Breast epithelium (tissue), 4 donors: ENCODE measurements at regions not wholly inside any gene's neighbourhood (a gene's known extent, or its start where the extent isn't known, plus 50 kb on each side); places are given as distances from the start of the nearest gene placed in this dataset.

Experiments used
- DNase-seq, 2 donors: peaks; one replicate each; pipeline ENCODE4 v3.0.0-alpha.2; 2019; ENCODE audit warnings: low spot score in 2 of 2
- H3K27ac ChIP-seq, 2 donors: fragments of 200-600 bp; sonication (generic) in 1 of 2; one replicate each; pipeline ENCODE4 v1.5.1; 2016 to 2019; ENCODE audit warnings: mild to moderate bottlenecking in 1 of 2
- H3K27me3 ChIP-seq, 2 donors: fragments of 200-600 bp; sonication (generic) in 1 of 2; one replicate each; pipeline versions ENCODE4 v1.5.1 to v1.6.0; 2017 to 2019; ENCODE audit warnings: control low read depth in 1 of 2, mild to moderate bottlenecking in 1 of 2
- H3K36me3 ChIP-seq: fragments of 200-600 bp; one replicate; pipeline ENCODE4 v1.5.1; 2019
- H3K4me1 ChIP-seq, 2 donors: fragments of 200-600 bp; sonication (generic); one replicate each; pipeline ENCODE4 v1.5.1; 2016 to 2019; ENCODE audit warnings: control low read depth in 1 of 2
- H3K4me3 ChIP-seq, 3 donors: fragments of 200-600 bp; sonication (generic); 1 replicate in 2 of 3; 2 replicates in 1 of 3; pipeline ENCODE4 v1.5.1; 2016 to 2019; ENCODE audit warnings: mild to moderate bottlenecking in 3 of 3, moderate library complexity in 2 of 3
- H3K9me3 ChIP-seq, 2 donors: fragments of 200-600 bp; sonication (generic) in 1 of 2; one replicate each; pipeline ENCODE4 v1.5.1; 2016 to 2019; ENCODE audit warnings: control low read depth in 1 of 2
- POLR2A ChIP-seq: fragments of 450-650 bp; IDR thresholded peaks from one replicate; pipeline ENCODE4 v1.6.1; 2016; ENCODE audit warnings: antibody characterized with exemption, mild to moderate bottlenecking, moderate library complexity
- POLR2AphosphoS5 ChIP-seq, 3 donors: sonication (generic); formaldehyde crosslinking; IDR thresholded peaks; one replicate each; pipeline ENCODE4 v1.6.1; 2017; ENCODE audit warnings: antibody characterized with exemption in 3 of 3
- intact Hi-C: fragments of 100-400 bp; cut with DNase I; formaldehyde crosslinking; loops from one replicate; pipeline ENCODE4 v1.15.1; 2023; ENCODE audit warnings: low total_unique reads
- TF ChIP-seq, protein P1 (sequence below), 3 donors: fragments of 450-650 bp; IDR thresholded peaks; one replicate each; pipeline ENCODE4 v1.5.1; 2016 to 2017; ENCODE audit warnings: antibody characterized with exemption in 3 of 3, mild to moderate bottlenecking in 3 of 3, moderate library complexity in 3 of 3

DNA sequence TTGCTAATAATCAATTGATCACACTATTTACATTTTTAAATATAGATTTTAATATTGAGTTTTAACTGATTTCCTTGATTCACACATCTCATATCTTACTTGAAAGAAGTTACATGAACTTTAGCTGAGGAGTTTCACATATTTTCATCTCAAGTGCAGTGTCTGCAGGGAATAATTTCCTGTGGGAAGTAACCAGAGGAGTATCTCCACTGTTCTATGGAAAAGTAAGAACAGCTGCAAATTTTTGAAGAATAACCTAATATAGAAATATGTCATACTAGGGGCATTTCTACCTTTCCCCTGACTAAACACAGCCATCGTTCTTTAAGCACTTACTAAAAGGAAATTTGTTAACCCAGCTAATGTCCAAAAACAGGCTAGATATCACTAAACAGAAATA lies 546.4 kb downstream of the EFNA5 start:
- Histone ChIP-seq H3K4me3 (no peak overlapping the region), H3K27me3 (no peaks in the 10 kb centered on the region), H3K36me3 (no peaks in the 10 kb centered on the region), H3K27ac (no peak overlapping the region), H3K9me3 (no peaks in the 10 kb centered on the region), H3K4me1 (no peaks in the 10 kb centered on the region)
- intact Hi-C loops, result no loop called here
- TF ChIP-seq, protein P1, sequence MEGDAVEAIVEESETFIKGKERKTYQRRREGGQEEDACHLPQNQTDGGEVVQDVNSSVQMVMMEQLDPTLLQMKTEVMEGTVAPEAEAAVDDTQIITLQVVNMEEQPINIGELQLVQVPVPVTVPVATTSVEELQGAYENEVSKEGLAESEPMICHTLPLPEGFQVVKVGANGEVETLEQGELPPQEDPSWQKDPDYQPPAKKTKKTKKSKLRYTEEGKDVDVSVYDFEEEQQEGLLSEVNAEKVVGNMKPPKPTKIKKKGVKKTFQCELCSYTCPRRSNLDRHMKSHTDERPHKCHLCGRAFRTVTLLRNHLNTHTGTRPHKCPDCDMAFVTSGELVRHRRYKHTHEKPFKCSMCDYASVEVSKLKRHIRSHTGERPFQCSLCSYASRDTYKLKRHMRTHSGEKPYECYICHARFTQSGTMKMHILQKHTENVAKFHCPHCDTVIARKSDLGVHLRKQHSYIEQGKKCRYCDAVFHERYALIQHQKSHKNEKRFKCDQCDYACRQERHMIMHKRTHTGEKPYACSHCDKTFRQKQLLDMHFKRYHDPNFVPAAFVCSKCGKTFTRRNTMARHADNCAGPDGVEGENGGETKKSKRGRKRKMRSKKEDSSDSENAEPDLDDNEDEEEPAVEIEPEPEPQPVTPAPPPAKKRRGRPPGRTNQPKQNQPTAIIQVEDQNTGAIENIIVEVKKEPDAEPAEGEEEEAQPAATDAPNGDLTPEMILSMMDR (IDR thresholded peaks at IDR 0.05), result no peak
- TF ChIP-seq POLR2AphosphoS5 (IDR thresholded peaks at IDR 0.05), result no peak
- no peak for TF ChIP-seq POLR2A
- no peak for DNase-seq

DNA sequence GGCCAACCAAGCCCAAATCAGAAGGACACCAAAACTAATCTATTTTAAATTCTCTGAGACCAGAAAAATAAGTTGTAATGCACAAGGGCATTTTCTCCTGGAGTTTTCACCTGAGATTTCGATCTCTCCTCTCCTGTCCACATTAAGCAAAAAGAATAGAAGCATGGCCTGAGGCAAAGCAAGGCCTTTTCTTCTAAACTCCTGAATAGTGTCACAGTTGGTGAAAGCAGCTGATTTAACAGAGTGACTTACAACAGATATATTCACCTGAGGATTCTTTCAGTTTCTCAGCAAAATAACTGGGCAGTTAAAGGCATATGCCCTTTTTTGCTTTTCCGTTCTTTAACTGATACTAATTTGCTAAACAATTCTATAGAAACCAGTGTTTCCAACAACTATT lies 547.7 kb downstream of the EFNA5 start:
- H3K36me3 ChIP-seq, result no peaks in the 10 kb centered on the region
- H3K27me3 ChIP-seq, result no peaks in the 10 kb centered on the region
- TF ChIP-seq, protein P1 (IDR thresholded peaks at IDR 0.05), result no peak
- TF ChIP-seq POLR2A (no peak), POLR2AphosphoS5 (IDR thresholded peaks at IDR 0.05) (no peak)
- no peak for DNase-seq
- no peak overlapping the region for H3K27ac ChIP-seq
- intact Hi-C loops, result no loop called here
- H3K9me3 ChIP-seq, result no peaks in the 10 kb centered on the region
- H3K4me1 ChIP-seq, result no peaks in the 10 kb centered on the region
- H3K4me3 ChIP-seq, result no peak overlapping the region

DNA sequence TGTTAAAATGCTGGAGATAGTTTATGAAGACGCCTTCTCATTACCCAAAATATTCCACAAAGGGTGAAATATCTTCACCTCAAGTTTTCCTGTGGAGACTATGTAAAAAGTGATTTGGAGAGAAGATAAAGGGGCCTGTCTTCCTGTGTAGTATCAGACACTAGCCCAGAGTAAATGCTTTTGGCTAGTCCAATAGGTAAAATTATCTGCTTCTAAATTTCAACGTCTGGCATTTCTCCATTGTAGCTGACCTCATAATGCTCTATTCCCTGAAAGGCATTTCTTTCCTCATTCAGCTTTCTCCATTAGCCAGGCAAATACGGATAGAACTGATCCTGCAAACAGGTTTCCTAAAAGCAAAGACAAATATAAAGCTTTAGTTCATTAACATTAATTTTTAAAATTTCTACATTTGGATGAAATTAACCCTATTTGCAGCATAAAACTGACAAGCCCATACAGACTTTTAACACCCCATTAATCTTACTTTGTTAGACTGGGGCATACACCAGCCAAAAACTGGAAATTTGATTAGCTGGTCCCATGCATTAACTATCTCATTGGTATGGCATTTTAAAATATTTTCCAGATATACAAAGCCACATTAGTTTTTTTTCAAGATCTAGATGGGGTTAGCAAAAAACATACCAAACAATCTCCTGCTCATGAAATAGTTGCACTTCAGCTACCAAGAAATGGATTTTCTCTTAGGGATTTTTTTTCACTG lies 548.8 kb downstream of the EFNA5 start:
- intact Hi-C loops, result no loop called here
- Histone ChIP-seq H3K4me1 (no peaks in the 10 kb centered on the region), H3K27me3 (no peaks in the 10 kb centered on the region), H3K27ac (no peak overlapping the region), H3K9me3 (no peaks in the 10 kb centered on the region), H3K4me3 (no peak overlapping the region), H3K36me3 (no peaks in the 10 kb centered on the region)
- no peak for DNase-seq
- TF ChIP-seq, protein P1 (IDR thresholded peaks at IDR 0.05), result no peak
- TF ChIP-seq POLR2A (no peak), POLR2AphosphoS5 (IDR thresholded peaks at IDR 0.05) (no peak)

DNA sequence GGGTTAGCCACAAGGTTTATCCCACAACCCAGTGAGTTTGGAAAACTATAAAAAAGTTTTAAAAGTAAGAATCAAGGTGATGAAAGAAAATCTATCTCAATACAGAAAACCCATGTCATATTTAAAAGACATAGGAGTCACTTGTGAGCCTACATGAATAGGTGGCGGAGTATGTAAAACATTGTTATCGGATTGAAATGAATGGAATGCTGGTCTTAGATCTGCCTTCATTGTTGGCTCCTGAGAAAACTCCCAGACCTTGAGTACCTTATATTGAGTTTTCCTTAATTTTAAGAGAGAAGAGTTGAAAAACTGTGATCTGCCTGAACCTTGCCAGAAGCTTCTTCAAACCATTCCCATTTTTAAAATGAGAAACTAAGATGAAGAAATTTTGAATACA lies 551.1 kb downstream of the EFNA5 start:
- H3K4me3 ChIP-seq, result no peak overlapping the region
- H3K36me3 ChIP-seq, result no peaks in the 10 kb centered on the region
- H3K27me3 ChIP-seq, result no peaks in the 10 kb centered on the region
- intact Hi-C loops, result no loop called here
- no peaks in the 10 kb centered on the region for H3K9me3 ChIP-seq
- no peaks in the 10 kb centered on the region for H3K4me1 ChIP-seq
- TF ChIP-seq POLR2AphosphoS5 (IDR thresholded peaks at IDR 0.05) (no peak), POLR2A (no peak)
- TF ChIP-seq, protein P1 (IDR thresholded peaks at IDR 0.05), result no peak
- DNase-seq, result no peak
- H3K27ac ChIP-seq, result no peak overlapping the region

DNA sequence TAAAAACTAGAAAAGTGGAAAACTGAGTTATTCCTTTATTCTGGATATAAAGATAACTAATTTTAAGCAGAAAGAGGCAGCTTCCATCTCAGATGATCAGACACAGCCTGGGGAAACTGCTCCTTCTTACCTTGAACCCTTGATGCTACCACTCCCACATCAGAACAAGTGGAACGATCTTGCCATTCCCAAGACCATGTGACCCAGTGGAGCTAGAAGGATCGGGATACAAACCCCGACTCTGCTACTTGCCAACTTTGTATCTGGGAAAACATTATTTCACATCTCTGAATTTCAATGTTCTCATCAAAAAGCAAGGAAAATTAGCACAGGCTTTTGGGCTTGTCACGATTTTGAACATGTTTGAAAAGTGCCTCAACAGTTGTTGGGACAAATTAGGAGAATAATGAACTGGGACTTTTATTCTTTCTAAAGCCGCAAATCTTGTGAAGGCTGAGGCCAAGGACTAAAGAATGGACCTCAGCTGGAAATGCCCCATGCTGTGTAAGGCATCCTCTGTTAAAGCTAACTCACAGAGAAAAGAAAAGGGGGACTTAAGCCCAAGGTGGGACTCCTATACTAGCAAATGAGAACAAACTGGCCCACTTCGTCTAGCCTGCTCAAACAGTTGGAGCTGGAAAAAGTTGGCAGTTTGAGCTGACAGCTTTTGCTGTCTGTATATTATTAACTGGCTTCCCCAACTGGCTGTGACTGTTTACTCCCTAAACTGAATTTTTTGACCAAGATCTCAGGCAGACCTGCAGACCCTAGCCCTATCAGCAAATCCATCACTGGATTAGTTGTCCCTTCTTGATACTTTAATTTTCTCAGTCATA lies 552.3 kb downstream of the EFNA5 start:
- Histone ChIP-seq H3K9me3 (no peaks in the 10 kb centered on the region), H3K27ac (no peak overlapping the region), H3K27me3 (no peaks in the 10 kb centered on the region), H3K4me1 (no peaks in the 10 kb centered on the region), H3K4me3 (no peak overlapping the region), H3K36me3 (no peaks in the 10 kb centered on the region)
- TF ChIP-seq, protein P1 (IDR thresholded peaks at IDR 0.05), result no peak
- TF ChIP-seq POLR2AphosphoS5 (IDR thresholded peaks at IDR 0.05), result no peak
- no peak for TF ChIP-seq POLR2A
- DNase-seq, result no peak
- intact Hi-C loops, result no loop called here
